Amygdala (tissue), 56 donors: ENCODE measurements at regions not wholly inside any gene's neighbourhood (a gene's known extent, or its start where the extent isn't known, plus 50 kb on each side); places are given as distances from the start of the nearest gene placed in this dataset.
"Not testable (repeated sequence)": the region's sequence is repeated elsewhere in the genome, so short reads cannot be mapped to it uniquely, and the experiment has no call there.

Experiments
- DNase-seq, 56 donors: peaks; one replicate each; lab custom pipeline; 2025; lab: John Stamatoyannopoulos, UW

GRCh38 chr3:98701071-98701675 is 62.0 kb upstream of the ST3GAL6 start:
- no peak for DNase-seq

- no peak for DNase-seq
These were observed 61.0 kb upstream of the ST3GAL6 start for GRCh38 chr3:98702166-98702565.

GRCh38 chr3:98705212-98705611 is 57.9 kb upstream of the ST3GAL6 start:
- no peak for DNase-seq

GRCh38 chr3:98705694-98706093 is 57.4 kb upstream of the ST3GAL6 start:
- DNase-seq: no peak

- not testable (repeated sequence) for DNase-seq
These were observed 54.5 kb upstream of the ST3GAL6 start for GRCh38 chr3:98708681-98709080.

- DNase-seq: no peak
These were observed 53.7 kb upstream of the ST3GAL6 start for GRCh38 chr3:98709441-98709840.

GRCh38 chr3:98710067-98710659 is 53.0 kb upstream of the ST3GAL6 start:
- no peak for DNase-seq

GRCh38 chr3:98711426-98711825 is 51.7 kb upstream of the ST3GAL6 start:
- no peak for DNase-seq

GRCh38 chr3:98712726-98713125 is 50.4 kb upstream of the ST3GAL6 start:
- DNase-seq: no peak

- DNase-seq: not testable (repeated sequence)
These were observed 49.8 kb upstream of the ST3GAL6 start for GRCh38 chr3:98713332-98713731.
